Ovary (tissue), 7 donors: ENCODE measurements at regions not wholly inside any gene's neighbourhood (a gene's known extent, or its start where the extent isn't known, plus 50 kb on each side); places are given as distances from the start of the nearest gene placed in this dataset.

ENCODE experiments used
- DNase-seq, 5 donors: peaks; one replicate each; pipeline ENCODE4 v3.0.0-alpha.2; 2019 to 2020
- H3K27ac ChIP-seq, 2 donors: fragments of 200-600 bp; one replicate each; pipeline versions ENCODE4 v1.5.1 to v1.8.0; 2019 to 2022
- H3K27me3 ChIP-seq: fragments of 200-600 bp; one replicate; pipeline ENCODE4 v1.8.0; 2022
- H3K36me3 ChIP-seq: fragments of 200-600 bp; sonication (generic); one replicate; pipeline ENCODE4 v1.5.1; 2019
- H3K4me1 ChIP-seq: one replicate; pipeline ENCODE4 v1.8.1; 2013; ENCODE audit warnings: mild to moderate bottlenecking, moderate library complexity; ENCODE audit not compliant: insufficient read depth
- H3K4me3 ChIP-seq: fragments of 200-600 bp; sonication (generic); one replicate; pipeline ENCODE4 v1.5.1; 2017
- H3K9me3 ChIP-seq, 2 donors: fragments of 200-600 bp in 1 of 2; sonication (generic) in 1 of 2; one replicate each; pipeline versions ENCODE4 v1.5.1 to v1.8.1; 2013 to 2019; ENCODE audit warnings: mild to moderate bottlenecking in 1 of 2, moderate library complexity in 1 of 2
- EP300 ChIP-seq: sonication (generic); formaldehyde crosslinking; IDR thresholded peaks from one replicate; pipeline ENCODE4 v1.6.1; 2017; ENCODE audit warnings: antibody characterized with exemption
- POLR2A ChIP-seq: fragments of 450-650 bp; IDR thresholded peaks from one replicate; pipeline ENCODE4 v1.6.1; 2017; ENCODE audit warnings: antibody characterized with exemption, mild to moderate bottlenecking, moderate library complexity
- WGBS, 3 donors: extraction: QIAGEN DNeasy Blood & Tissue Kit in 1 of 3; methylation state at CpG; one replicate each; pipeline versions ENCODE4 v1.1.5 to v1.1.7; 2013 to 2017; 5-methylcytosine and 5-hydroxymethylcytosine counted together
- intact Hi-C, 4 donors: fragments of 100-400 bp; cut with DNase I; formaldehyde crosslinking; loops; one replicate each; pipeline versions ENCODE4 v1.11.0 to v1.15.1; 2022 to 2023
- TF ChIP-seq, protein P1 (sequence below), 3 donors: fragments of 450-650 bp in 2 of 3; fragments of 200-600 bp in 1 of 3; IDR thresholded peaks; one replicate each; pipeline versions ENCODE4 v1.5.1 to v1.8.0; 2016 to 2022; ENCODE audit warnings: antibody characterized with exemption in 3 of 3, mild to moderate bottlenecking in 1 of 3
- donor health status: DM: no; HTN: no; CAD: no; lungs with moderate emphysema.
- donor health status: DM: no; HTN: no; CAD: no.
- donor health status: Bipolar disorder and iron deficiency.
- donor health status: DM: no; HTN: no; CAD: no.
- donor health status: DM: yes; HTN: yes; CAD: no.

DNA sequence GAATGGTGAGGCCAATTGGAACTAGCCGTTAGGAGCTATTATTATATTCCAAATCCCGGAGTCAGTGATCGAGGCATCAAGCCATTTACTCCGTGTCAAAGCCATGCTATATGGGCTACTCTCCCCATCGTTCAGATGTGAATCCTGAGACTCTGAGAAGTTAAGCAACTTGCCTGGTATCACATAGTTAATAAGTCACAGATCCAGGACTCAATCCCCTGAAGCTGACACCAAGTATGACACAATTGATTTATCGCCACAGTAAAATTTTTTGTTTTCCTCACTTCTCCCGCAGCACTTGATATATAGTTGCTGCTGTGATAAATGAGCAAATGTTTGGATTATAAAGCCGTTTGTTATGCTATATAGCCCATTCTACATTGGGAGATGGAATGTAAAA, 50.8 kb upstream of the TSHZ2 start:
- no peak overlapping the region for H3K27ac ChIP-seq
- no peak overlapping the region for H3K4me3 ChIP-seq
- H3K4me1 ChIP-seq = no peaks in the 10 kb centered on the region
- H3K36me3 ChIP-seq = no peaks in the 10 kb centered on the region
- H3K27me3 ChIP-seq = no peaks in the 10 kb centered on the region
- intact Hi-C loops = no loop called here
- no peaks in the 10 kb centered on the region for H3K9me3 ChIP-seq
- DNase-seq = no peak
- WGBS, 3 donors = 87 to 88% (median 88%) methylated on average over 8 of the region's 8 CpGs
- TF ChIP-seq EP300 (no peak), POLR2A (no peak)
- TF ChIP-seq, protein P1, sequence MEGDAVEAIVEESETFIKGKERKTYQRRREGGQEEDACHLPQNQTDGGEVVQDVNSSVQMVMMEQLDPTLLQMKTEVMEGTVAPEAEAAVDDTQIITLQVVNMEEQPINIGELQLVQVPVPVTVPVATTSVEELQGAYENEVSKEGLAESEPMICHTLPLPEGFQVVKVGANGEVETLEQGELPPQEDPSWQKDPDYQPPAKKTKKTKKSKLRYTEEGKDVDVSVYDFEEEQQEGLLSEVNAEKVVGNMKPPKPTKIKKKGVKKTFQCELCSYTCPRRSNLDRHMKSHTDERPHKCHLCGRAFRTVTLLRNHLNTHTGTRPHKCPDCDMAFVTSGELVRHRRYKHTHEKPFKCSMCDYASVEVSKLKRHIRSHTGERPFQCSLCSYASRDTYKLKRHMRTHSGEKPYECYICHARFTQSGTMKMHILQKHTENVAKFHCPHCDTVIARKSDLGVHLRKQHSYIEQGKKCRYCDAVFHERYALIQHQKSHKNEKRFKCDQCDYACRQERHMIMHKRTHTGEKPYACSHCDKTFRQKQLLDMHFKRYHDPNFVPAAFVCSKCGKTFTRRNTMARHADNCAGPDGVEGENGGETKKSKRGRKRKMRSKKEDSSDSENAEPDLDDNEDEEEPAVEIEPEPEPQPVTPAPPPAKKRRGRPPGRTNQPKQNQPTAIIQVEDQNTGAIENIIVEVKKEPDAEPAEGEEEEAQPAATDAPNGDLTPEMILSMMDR (IDR thresholded peaks at IDR 0.05) = no peak

DNA sequence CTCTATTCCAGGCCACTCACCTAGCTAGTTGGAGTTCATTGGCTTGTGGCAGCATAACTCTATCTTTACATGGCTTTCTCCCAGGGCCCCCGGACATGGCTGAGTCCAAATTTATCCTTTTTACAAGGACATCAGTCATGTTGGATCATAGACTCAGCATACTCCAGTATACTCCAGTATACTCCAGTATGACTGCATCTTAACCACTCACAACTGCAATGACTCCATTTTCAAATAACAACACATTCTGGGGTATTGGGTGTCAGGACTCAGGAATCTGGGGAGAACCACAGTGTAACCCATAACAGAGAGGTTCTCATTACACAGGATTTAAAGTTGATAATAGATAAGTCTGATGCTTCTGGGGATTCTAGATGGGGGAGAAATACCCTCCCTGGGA, 53.8 kb upstream of the TSHZ2 start:
- TF ChIP-seq EP300 (no peak), POLR2A (no peak)
- TF ChIP-seq, protein P1 (IDR thresholded peaks at IDR 0.05) = no peak
- no peaks in the 10 kb centered on the region for H3K27me3 ChIP-seq
- intact Hi-C loops = no loop called here
- no peak for DNase-seq
- H3K27ac ChIP-seq = no peak overlapping the region
- 80 to 92% (median 85%) methylated on average over 1 of the region's 1 CpG for WGBS, 3 donors
- H3K4me1 ChIP-seq = no peaks in the 10 kb centered on the region
- no peak overlapping the region for H3K4me3 ChIP-seq
- H3K9me3 ChIP-seq = no peaks in the 10 kb centered on the region
- H3K36me3 ChIP-seq = no peaks in the 10 kb centered on the region

DNA sequence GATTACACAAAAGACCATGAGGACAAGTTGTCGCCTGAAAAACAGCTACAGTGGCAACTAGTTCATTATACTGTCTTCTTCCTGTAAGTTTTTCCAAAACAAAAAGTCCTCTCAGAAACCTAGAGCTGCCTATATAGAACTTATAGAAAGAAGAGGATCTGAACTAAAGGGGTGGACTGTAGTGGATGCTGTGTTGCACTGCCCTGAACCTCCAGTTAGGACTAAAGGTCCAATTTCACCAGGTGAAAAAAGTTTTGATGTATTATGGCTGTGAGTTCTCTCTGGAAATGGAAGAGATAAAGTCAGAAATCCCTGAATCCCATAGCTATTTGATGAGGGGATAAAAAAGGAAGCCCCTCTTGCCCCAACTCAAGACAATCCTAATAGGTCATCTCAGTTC, 56.6 kb upstream of the TSHZ2 start:
- Histone ChIP-seq H3K4me1 (no peaks in the 10 kb centered on the region), H3K36me3 (no peaks in the 10 kb centered on the region), H3K27ac (no peak overlapping the region), H3K4me3 (no peak overlapping the region), H3K9me3 (no peaks in the 10 kb centered on the region), H3K27me3 (no peaks in the 10 kb centered on the region)
- 92 to 97% (median 96%) methylated on average over 1 of the region's 1 CpG for WGBS, 3 donors
- DNase-seq = no peak
- TF ChIP-seq POLR2A = no peak
- TF ChIP-seq, protein P1 (IDR thresholded peaks at IDR 0.05) = no peak
- no peak for TF ChIP-seq EP300
- intact Hi-C loops = no loop called here

DNA sequence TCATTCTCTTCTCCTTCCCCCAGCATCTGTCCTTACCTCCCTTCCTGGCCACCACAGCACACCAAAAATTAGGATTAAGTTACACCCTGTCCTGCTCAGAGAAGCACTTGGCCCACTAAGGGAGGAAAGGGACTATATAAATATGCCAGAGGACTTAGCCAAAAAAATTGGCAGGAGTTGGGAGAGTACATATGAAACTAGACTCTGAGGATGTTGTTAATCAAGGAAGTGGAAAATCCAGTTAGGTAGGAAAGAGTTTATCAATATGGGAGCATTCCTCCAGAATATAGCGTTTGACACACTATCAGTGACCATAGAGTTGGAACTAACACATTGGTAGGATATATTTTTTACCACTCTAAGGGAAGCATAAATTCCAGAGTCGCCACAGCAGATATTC, 57.3 kb upstream of the TSHZ2 start:
- no peak for DNase-seq
- intact Hi-C loops = no loop called here
- WGBS, 3 donors = 86 to 95% (median 93%) methylated on average over 2 of the region's 2 CpGs
- TF ChIP-seq POLR2A = no peak
- TF ChIP-seq, protein P1 (IDR thresholded peaks at IDR 0.05) = no peak
- TF ChIP-seq EP300 = no peak
- H3K4me1 ChIP-seq = no peaks in the 10 kb centered on the region
- no peaks in the 10 kb centered on the region for H3K9me3 ChIP-seq
- no peaks in the 10 kb centered on the region for H3K27me3 ChIP-seq
- no peak overlapping the region for H3K27ac ChIP-seq
- H3K36me3 ChIP-seq = no peaks in the 10 kb centered on the region
- no peak overlapping the region for H3K4me3 ChIP-seq
